Endometrial microvascular endothelial cells (primary cell): ENCODE measurements at regions not wholly inside any gene's neighbourhood (a gene's known extent, or its start where the extent isn't known, plus 50 kb on each side); places are given as distances from the start of the nearest gene placed in this dataset.

ENCODE experiments used
- in situ Hi-C: cut with HindIII; loops from 2 replicates; pipeline ENCODE4 v1.10.0; 2017; ENCODE audit warnings: low sequenced_read_pairs, low pct_unique_long_range_greater_than_20kb; ENCODE audit errors: inconsistent ontology term

DNA sequence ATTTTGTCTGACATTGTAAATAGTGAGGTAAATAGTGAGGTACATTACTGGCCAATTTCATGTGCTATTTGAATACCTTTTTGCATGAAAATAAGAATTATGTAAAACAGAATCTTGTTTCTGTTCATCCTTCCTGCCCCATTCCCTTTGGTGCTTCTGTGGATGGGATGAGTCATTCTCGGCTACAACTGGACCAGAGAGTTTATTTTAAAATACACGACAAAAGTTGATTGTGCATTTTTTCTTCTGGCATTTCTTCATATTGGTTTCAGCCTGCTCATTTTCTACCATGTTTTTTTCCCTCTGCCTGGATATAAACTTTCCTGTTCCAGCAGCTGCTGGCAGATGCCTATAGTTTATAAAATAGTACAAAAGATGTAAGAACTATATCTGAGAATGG is 107.5 kb downstream of the CYSLTR2 start:
- in situ Hi-C loops: loop anchor here (25.0 kb wide), 1 partner anchor 174 kb away; no protein-coding TSS in a partner anchor

DNA sequence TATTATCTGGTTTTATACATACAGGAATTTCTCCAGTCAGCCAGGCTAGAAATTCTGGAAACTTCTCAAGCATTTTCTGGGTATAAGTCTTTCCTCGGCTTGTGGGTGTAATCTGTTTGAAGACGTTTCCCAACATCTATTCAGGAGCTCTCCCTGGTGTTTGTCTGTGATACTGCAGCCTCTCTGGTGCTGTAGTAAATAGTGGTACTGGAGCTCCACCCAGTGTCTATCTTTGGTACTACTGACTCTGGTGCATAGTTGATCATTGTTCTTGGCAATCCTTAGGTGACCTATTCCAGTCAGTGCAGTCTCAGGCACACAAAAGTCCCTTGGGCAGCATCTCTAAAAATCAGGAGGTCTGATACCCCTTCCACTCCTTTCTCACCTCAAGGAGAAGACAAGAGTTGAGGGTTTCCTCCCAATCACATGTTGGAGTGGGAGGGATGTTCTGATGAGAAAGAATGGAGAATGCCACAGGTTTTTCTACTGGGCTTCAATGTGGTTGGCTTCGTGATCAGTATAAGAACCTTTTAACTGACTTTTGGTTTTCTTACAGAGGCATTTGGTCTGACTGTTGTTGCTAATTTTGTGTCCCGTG is 115.5 kb downstream of the CYSLTR2 start:
- in situ Hi-C loops: loop anchor here (25.0 kb wide), 1 partner anchor 182 kb away; no protein-coding TSS in a partner anchor

DNA sequence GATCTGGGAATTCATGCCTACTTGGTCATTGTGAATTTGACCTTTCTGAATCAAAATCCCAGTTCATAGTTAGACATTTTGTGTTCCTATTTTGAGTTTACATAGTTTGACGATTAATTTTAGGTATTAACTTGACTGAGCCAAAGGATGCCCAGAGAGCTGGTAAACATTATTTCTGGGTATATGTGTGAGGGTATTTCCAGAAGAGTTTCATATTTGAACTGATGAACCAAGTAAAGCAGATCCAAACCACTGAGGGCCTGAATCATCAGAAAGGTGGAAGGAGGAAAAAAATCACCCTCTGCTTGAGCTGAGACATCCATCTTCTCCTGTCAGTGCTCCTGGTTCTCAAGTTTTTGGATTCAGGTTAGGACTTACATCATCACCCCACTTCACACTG is 116.6 kb downstream of the CYSLTR2 start:
- in situ Hi-C loops: loop anchor here (25.0 kb wide), 1 partner anchor 183 kb away; no protein-coding TSS in a partner anchor

DNA sequence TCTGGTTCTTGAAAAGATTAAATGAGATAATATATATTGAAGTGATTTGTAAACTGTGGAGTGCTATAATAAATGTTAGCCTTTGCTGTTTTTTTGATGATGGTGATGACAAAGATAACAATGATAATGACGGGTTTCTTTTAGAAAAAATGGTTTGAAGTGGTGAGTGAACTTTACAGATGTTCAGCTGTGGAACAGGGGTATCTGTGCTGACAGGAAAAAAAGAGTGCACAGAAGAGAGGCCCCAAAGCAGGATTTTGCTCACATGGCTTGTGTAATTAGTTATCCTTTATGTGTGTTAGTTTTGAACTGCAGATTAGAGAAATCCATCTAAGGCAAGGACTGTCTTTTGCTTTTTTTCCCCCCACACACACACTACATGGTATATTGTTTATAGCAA is 119.2 kb downstream of the CYSLTR2 start:
- in situ Hi-C loops: loop anchor here (25.0 kb wide), 1 partner anchor 186 kb away; no protein-coding TSS in a partner anchor

DNA sequence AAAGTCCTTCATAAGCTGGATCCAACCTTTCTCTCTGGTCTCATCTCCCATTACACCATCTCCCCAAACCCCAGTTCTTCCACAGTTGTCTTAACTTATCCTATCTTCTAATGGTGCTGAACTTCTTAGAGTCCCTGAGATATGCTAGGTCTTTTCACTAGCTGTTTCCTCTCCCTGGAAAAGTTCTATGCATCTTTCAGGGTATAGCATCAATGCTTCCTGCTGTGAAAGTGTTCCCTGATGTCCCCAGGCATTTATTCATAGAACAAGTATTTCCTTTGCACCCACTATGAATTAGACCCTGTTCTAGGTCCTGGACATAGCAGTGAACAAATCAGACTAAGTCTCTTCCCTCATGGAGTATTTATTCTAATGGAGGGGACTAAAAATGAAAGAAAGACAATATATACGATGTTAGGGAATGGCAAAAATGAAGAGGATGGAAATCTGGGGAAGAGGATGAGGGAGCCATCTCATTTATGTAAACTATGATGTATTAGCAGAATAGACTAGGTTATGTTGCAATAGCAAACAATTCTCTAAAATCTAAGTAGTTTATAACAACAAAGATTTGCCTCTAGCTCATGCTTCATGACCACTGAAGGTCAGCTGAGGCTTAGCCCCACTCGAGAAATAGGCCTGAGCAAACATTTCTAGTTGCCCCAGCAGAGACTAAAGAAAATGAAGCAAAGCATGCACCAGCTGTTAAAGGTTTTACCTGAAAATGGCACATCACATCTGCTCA is 120.0 kb downstream of the CYSLTR2 start:
- in situ Hi-C loops: loop anchor here (25.0 kb wide), 1 partner anchor 186 kb away; no protein-coding TSS in a partner anchor

DNA sequence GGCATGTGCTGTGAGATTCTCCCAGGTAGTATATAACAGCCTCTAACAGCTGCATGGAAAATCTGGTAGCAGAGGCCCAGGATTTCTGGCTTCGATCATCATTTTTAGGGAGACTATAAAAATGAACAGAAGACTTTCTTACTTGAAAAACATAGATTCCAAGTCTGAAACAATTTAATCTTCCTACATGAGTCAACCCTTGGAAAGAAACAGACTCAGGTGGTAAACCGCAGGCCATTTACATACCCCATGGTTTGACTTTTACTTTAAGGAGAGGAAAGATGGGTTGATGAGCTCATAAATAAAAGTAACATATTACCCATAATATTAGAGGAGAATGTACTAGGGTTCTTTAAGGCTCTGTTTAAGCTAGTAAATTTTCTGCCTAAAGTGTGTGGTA is 121.6 kb downstream of the CYSLTR2 start:
- in situ Hi-C loops: no loop called here

DNA sequence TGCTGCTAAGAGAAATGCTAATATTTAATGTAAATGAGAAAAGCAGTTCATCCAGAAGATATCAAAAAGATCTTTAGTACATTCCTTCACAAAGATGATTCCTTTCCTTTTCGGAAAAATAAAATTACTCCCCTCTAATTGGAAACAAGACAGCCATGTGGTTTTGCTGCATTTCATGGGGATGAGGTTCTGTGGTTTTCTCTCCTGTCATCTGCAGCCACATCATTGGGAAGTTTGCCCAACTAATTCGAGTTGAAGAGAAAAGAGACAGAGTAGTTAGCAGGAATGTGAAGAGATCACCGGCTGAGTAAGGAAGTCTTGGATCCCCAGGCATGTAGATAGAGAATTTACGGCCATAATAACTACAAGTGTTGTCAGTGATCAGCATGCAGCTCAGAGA is 122.1 kb downstream of the CYSLTR2 start:
- in situ Hi-C loops: no loop called here

DNA sequence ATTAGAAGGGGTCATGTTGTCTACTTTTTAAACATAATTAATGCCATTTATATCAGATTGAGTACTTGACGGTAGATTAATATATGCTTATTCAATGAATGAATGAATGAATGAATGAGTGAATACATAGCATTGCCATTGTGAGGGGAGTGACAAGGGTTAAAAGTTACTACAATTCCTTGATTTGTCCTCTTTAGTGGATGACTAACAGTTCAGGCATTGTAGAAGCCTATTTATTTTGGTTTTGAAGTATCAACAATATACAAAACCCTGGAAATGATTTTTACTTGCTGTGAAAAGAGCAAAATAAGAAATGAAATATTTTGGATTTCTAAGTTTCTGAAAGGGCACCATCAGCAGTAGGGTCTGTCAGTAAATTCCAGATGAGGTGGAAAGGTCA is 122.7 kb downstream of the CYSLTR2 start:
- in situ Hi-C loops: no loop called here

DNA sequence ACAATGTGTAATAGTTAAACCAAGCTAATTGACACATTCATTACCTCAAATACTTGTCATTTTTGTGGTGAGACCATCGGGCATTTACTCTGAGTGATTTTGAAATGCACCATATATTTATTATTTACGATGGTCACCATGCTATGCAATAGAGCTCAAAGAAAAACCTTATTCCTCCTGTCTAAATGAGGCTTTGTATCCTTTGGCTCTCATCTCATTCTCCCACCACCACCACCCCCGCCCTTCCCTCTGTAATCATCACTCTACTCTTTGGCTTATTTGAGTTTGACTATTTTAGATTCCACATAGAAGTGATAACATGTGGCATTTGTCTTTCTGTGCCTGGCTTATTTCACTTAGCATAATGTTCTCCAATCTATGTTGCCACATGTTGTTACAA is 124.9 kb downstream of the CYSLTR2 start:
- in situ Hi-C loops: no loop called here

DNA sequence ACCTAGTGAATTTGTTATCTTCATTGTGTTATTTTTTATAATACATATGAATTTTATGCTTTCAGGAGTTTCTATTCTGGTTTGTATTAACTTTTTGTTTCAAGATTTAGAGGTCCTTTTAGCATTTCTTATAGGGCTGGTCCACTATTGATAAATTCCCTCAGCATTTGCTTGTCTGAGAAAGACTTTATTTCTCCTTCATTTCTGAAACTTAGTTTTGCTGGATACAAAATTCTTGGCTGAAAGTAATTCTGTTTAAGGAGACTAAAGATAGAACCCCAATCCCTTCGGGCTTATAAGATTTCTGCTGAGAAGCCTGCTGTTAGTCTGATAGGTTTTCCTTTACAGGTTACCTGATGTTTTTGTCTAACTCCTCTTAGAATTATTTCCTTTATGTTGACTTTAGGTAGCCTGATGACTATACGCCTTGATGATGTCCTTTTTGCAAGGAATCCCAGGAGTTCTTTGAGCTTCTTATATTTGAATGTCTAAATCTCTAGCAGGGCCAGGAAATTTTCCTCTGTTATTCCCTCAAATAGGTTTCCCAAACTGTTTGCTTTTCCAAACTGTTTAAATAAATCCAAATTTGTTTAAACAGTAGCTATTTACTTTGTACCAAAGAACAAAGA is 127.1 kb downstream of the CYSLTR2 start:
- in situ Hi-C loops: no loop called here

DNA sequence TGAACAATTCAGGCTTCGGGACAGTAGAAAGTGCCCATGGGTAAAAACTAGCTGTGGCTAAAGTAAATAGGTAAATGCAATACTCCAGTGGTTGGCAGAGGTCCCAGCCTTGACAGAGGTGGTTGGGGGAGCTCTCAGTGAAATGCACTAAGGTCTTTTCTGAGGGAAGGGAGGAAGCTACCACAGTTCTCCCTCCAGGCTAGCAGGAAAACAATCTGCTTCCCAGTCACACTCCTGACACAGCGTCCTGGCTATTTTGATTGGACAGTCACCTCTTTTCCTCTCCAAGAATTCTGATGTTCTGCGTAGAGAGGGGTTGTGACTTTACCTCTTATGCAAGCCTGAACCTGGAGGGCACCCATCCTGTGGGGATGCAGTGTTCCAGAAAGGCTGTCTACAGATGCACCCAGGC is 128.7 kb downstream of the CYSLTR2 start:
- in situ Hi-C loops: no loop called here

DNA sequence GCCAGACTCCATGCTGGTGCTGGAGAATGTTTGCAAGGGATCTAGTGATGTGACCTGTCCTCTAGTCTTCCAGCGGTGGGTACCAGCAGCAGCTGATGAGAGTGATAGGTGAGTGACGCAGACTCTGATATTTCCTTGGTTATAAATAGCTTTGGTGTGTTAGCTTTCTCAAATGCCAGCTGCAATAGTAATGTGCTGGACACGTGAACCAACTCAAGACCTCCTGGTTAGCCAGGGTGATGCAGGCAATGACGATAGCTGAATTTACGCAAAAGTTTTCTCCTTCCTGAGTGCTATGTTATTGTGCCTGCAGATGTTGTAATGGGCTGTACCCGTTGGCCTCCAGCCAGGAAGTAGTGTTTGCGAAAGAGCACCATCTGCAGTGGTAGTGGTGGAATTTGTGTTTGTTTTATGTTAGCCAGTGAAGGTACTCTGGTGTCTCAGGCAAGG is 129.5 kb downstream of the CYSLTR2 start:
- in situ Hi-C loops: no loop called here

DNA sequence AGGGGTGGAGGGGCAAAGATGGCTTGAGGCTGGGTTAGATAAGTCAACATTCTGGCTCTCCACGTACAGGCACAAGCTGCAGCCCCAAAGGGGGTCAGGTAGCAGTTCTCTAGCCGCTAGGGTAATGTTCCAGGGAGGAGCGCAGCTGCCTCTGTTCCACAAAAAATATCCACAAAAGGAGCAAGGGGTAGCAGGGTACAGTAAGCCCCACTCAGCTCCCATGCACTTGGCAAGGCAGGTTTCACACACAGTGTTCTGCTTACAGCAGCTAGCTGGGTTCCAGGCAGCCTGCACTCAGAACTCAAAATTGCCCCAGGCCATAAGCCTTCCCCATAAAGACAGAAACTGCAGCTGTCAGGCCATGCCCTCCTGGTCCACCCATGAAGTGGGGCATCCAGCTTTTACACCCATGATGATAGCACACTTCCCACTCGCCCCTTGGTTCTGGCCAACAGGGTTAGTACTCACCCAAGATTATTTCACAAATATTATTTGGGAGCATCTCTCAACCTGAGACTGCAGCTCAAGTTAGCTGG is 130.0 kb downstream of the CYSLTR2 start:
- in situ Hi-C loops: no loop called here

DNA sequence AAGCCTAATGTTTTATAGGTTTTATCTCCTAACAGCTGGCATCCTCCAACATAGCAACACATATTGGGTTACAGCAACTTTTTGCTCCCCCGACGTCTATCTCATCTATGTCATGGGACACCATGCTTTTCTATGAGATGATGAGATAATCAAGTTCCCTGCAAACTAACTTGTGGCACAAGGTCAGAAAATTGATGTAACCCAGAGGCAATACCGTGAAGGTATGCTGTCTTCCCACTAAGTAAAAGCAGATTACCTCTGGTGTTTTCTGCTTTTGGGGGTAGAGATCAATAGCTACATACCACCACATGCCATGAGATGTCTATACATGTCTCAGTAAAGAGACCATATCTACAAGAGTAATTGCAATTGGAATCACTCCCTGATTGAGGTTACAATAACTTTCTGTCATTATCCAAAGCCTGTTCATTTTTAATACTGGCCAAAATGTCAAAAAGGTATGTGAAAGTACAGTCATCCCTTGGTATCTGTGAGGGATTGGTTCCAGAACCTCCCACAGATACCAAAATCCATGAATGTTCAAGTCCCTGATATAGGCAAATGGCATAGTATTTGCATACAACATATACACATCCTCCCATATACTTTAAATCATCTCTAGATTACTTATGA is 131.3 kb downstream of the CYSLTR2 start:
- in situ Hi-C loops: no loop called here

DNA sequence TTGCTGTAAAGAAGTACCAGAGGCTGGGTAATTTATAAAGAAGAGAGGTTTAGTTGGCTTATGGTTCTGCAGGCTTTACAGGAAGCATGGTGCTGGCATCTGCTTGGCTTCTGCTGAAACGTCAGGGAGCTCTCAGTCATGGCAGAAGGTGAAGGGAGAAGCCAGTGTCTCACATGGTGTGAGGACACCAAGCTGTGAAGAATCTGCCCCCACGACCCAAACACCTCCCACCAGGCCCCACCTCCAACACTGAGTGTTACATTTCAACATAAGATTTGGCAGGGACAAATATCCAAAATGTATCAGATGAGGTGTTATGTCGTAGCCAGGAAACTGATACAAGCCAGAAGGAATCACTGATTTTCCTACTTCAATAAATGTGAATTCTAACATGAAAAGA is 136.5 kb downstream of the CYSLTR2 start:
- in situ Hi-C loops: no loop called here

DNA sequence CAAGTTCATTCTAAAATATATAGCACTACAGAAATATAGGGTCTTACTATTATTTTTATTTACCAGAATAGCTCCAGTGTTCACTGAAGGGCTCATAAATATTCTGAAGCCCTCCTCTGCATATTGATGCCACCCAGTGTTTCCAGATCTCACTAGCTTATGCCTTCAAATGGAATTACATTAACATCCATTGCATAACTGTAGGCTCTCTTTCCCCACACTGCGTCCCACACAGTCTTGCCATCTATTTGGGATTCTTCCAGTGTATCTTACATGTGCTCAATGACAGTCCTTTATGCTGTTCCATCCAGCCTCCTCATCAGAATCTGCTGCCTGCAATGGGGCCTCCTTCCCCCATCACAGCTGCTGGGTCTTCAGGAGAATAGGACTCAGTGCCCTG is 137.2 kb downstream of the CYSLTR2 start:
- in situ Hi-C loops: no loop called here

DNA sequence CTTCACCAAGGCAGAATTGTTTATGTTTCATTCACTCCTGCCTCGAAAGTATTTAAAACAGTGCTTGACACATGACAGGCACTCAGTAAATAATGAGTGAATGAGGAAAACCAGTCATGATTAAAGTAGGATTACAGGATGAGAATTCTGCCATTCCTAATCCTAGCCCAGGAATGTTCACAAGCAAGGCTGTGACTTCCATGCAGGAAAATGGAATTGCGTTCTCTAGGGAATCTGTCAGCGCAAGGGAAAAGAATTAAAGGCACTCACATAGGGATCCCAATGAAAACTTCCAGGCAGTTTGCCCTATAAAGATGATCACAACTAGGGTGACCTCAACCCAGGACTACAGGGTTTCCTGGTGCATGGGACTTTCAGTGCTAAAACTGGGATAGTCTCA is 143.4 kb downstream of the CYSLTR2 start:
- in situ Hi-C loops: no loop called here

DNA sequence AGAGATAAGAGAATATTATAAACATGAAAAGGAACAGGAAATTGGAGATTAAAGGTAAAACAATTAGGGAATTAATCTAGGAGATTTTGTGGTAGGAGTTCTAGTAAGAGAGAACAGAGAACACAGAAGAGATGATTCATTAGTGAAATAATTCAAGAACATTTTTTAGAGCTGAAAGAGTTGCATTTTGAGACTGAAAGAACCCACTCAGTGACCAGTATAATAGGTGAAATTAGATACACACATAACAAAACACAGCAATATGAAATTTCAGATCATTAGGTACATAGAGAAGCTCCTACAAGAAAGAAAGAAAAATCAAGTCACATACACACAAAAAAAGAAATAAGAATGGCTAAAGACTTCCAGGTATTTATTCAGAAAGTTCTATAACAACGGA is 144.0 kb downstream of the CYSLTR2 start:
- in situ Hi-C loops: no loop called here

DNA sequence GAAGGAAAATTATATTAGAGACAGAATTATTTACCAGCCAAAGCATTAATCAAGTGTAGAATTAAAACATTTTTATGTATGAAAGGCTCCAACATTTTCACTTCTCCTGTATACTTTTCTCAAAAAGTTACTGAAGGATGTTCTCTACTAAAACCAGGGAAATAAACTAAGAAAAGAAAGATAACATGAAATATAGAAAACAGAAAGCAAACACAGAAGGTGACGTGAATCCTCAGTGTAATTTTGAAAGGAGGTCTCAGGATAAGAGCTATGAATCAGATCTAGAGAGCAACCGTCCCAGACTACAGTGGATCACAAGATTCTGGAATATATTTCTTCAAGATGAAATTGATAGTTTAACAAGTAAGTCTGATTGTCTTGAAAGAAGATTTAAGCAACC is 144.5 kb downstream of the CYSLTR2 start:
- in situ Hi-C loops: no loop called here
